Stimulated activated CD4-positive, alpha-beta T cell treated with anti-CD3 and anti-CD28 coated beads, Interleukin-15, amount 100 ng/mL, for 1 hour (primary cell): ENCODE measurements at regions not wholly inside any gene's neighbourhood (a gene's known extent, or its start where the extent isn't known, plus 50 kb on each side); places are given as distances from the start of the nearest gene placed in this dataset.

Source experiments
- DNase-seq, 2 donors: peaks; one replicate each; pipeline ENCODE4 v3.0.0-alpha.2; 2020; ENCODE audit warnings: low read depth in 1 of 2, low spot score in 1 of 2

GRCh38 chr22:47299211-47299862 lies 536.9 kb downstream of the TBC1D22A start:
- no peak for DNase-seq

- DNase-seq: no peak
Measured at GRCh38 chr22:47298017-47298785, 535.8 kb downstream of the TBC1D22A start.

- no peak for DNase-seq
Measured at GRCh38 chr22:47297261-47298016, 535.0 kb downstream of the TBC1D22A start.

- DNase-seq: no peak
Measured at GRCh38 chr22:47296405-47297260, 534.2 kb downstream of the TBC1D22A start.

- DNase-seq: no peak
Measured at GRCh38 chr22:47295982-47296381, 533.5 kb downstream of the TBC1D22A start.

GRCh38 chr22:47295226-47295901 lies 532.9 kb downstream of the TBC1D22A start:
- no peak for DNase-seq

- no peak for DNase-seq
Measured at GRCh38 chr22:47294576-47294975, 532.1 kb downstream of the TBC1D22A start.

GRCh38 chr22:47294222-47294532 lies 531.7 kb downstream of the TBC1D22A start:
- no peak for DNase-seq

GRCh38 chr22:47293368-47294221 lies 531.1 kb downstream of the TBC1D22A start:
- no peak for DNase-seq

GRCh38 chr22:47292546-47293320 lies 530.3 kb downstream of the TBC1D22A start:
- DNase-seq: no peak

GRCh38 chr22:47291565-47292495 lies 529.4 kb downstream of the TBC1D22A start:
- DNase-seq: no peak

- DNase-seq: no peak
Measured at GRCh38 chr22:47290706-47291430, 528.4 kb downstream of the TBC1D22A start.

GRCh38 chr22:47289336-47289985 lies 527.0 kb downstream of the TBC1D22A start:
- no peak for DNase-seq

- no peak for DNase-seq
Measured at GRCh38 chr22:47288680-47289079, 526.2 kb downstream of the TBC1D22A start.

GRCh38 chr22:47287516-47287915 lies 525.1 kb downstream of the TBC1D22A start:
- DNase-seq: no peak

- no peak for DNase-seq
Measured at GRCh38 chr22:47286590-47286989, 524.1 kb downstream of the TBC1D22A start.

- DNase-seq: no peak
Measured at GRCh38 chr22:47285981-47286380, 523.5 kb downstream of the TBC1D22A start.
